ENCODE measurements at regions not wholly inside any gene's neighbourhood (a gene's known extent, or its start where the extent isn't known, plus 50 kb on each side); places are given as distances from the start of the nearest gene placed in this dataset.
"Not testable (repeated sequence)": the region's sequence is repeated elsewhere in the genome, so short reads cannot be mapped to it uniquely, and the experiment has no call there.

DNA sequence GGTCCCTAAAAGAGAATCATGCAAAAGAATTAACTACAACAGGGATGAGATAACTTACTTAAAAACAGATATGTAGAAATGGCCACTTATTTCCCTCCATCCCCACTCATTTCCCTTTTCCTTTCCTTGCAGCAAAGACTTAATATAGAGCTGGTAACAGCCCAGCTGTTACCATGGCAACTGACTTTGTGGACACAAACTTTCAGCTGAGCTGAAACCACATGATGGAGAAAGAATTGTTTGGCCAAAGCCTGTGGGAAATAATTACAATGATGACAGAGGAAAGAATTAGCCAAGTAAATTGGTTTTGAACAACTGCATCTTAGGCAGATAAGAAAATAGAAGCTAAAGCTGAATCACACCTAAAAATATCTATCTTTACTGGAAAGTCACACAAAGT, 364.9 kb downstream of the GALC start:
- H3K36me3 Mint-ChIP-seq: no peaks in the 10 kb centered on the region
- ATAC-seq (ENCODE audit: low read depth) (no peak), DNase-seq (no peak)
- H3K4me3 Mint-ChIP-seq: no peak overlapping the region
- no peaks in the 10 kb centered on the region for H3K9me3 Mint-ChIP-seq
- H3K4me1 Mint-ChIP-seq: no peaks in the 10 kb centered on the region
- H3K27me3 Mint-ChIP-seq: no peaks in the 10 kb centered on the region
- POLR2A ChIA-PET: interaction anchor here (0.6 kb wide), 1 partner anchor 154 kb away, joined by 3 read pairs; no protein-coding TSS in a partner anchor
- H3K27ac Mint-ChIP-seq: no peak overlapping the region

DNA sequence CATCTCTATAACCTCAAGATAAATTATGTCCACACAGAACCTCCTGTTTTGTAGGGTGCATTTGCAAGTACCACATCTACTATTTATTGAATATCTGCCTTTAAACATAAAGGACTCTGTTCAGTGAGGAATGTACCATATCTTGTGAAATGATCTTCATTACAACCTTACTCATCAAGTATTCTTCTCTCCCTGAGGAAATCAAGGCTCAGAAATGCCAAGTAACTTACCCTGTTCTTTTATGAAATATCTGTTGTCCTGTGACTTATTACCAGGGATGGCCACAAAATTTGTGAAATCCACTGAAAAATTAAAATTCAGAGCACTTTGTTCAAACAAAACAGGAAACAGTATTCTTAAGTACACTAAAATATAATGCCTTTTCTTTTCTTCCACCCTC, 366.7 kb downstream of the GALC start:
- DNase-seq (no peak), ATAC-seq (ENCODE audit: low read depth) (no peak)
- no peak overlapping the region for H3K4me3 Mint-ChIP-seq
- H3K27me3 Mint-ChIP-seq: no peaks in the 10 kb centered on the region
- H3K36me3 Mint-ChIP-seq: no peaks in the 10 kb centered on the region
- H3K4me1 Mint-ChIP-seq: no peaks in the 10 kb centered on the region
- H3K27ac Mint-ChIP-seq: no peak overlapping the region
- peaks cover 6% of the 10 kb centered on the region for H3K9me3 Mint-ChIP-seq
- POLR2A ChIA-PET: no interaction called here

DNA sequence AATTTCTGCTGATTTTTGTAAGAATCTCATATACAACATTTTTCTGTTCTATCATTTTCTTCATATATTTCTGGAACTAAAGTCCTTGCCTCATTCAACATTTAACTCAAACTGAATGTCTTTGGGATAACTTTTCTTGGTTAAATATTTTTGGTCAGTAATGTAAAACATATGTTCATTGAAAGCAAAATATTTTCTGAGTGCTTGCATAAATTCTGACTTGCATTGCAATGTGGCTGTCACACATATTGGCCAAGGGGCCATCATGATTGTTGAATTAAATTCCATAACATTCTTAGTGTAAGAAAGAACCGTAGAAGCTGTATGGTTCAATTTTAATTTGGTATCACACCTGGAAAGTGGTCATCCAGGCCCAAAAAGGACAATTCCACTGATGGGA, 369.4 kb downstream of the GALC start:
- no peak overlapping the region for H3K27ac Mint-ChIP-seq
- H3K4me1 Mint-ChIP-seq: no peaks in the 10 kb centered on the region
- no peaks in the 10 kb centered on the region for H3K27me3 Mint-ChIP-seq
- no peaks in the 10 kb centered on the region for H3K36me3 Mint-ChIP-seq
- POLR2A ChIA-PET: no interaction called here
- ATAC-seq (ENCODE audit: low read depth) (no peak), DNase-seq (no peak)
- peaks cover 9% of the 10 kb centered on the region for H3K9me3 Mint-ChIP-seq
- H3K4me3 Mint-ChIP-seq: no peak overlapping the region

DNA sequence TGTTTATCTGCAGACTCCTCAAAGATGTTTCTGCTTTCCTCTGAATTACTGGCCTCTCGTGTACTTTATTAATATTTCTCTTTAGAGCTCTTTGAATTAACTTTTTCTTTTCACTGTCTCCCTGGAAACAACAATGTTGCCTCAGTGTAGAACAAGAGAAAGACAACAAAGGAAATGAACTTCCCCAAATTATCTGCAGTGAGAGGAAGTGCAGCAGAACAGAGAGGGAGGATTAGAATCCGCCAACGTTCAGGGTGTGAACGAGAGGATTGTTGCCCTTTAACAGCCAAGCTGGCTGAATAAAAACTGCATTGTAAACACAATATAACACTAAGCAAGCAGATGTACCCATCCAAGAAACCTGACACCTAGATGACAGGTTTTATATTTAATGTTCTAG, 375.9 kb downstream of the GALC start:
- no peaks in the 10 kb centered on the region for H3K27me3 Mint-ChIP-seq
- POLR2A ChIA-PET: no interaction called here
- no peaks in the 10 kb centered on the region for H3K36me3 Mint-ChIP-seq
- DNase-seq: no peak
- no peak overlapping the region for H3K27ac Mint-ChIP-seq
- H3K9me3 Mint-ChIP-seq: peaks cover 5% of the 10 kb centered on the region
- H3K4me1 Mint-ChIP-seq: peaks cover 1% of the 10 kb centered on the region
- no peak overlapping the region for H3K4me3 Mint-ChIP-seq
- no peak for ATAC-seq (ENCODE audit: low read depth)

DNA sequence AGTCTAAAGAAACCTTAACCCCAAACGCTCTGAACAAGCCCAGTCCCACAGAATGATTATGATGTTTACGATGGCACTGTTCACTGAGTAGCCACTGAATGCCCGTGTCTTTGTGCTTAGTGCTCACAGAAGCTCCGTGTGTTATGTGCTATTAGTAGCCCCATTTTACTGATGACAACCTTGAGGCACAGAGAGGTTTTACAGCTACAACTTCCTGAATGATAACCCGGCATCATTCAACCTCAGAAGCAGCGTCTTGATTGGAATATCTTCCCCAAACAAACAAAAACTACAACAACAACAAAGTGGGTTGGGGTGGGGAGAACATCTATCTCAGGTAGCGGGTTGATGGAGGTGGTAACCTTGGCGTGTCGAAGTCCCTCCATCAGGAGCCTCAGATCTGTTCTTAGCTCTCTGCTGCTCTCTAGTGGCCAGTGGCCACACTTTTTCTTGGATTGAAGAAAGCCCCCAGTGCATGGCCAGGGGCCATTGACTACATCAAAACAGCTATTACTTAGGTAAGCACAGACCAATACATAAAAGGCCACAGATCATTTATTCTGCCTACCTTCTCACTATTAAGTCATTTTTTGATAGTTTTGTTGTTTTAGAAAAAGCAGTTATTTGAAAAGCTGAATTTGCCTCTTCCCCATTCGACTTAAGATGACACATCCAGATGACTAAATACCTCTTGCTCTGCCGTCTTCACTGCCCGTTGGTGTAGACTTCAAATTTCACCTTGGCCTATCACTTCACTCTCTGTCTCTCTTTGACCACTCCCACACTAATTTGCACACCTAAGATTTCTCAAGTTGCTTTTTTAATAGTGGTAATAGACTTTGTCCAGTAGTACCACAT, 376.9 kb downstream of the GALC start:
- no peak for ATAC-seq (ENCODE audit: low read depth)

DNA sequence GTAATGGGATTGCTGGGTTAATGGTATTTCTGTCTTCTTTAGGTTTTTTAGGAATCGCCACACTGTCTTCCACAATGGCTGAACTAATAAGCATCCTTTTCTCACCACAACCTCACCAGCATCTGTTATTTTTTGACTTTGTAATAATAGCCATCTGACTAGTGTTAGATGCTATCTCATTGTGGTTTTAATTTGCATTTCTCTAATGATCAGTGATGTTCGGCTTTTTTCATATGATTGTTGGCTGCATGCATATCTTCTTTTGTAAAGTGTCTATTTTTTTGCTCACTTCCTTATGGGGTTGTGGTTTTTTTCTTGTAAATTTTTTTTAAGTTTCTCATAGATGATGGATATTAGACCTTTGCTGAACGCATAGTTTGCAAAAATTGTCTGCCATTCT, 377.9 kb downstream of the GALC start:
- no peaks in the 10 kb centered on the region for H3K36me3 Mint-ChIP-seq
- no peaks in the 10 kb centered on the region for H3K27me3 Mint-ChIP-seq
- no peak for ATAC-seq (ENCODE audit: low read depth)
- DNase-seq: no peak
- POLR2A ChIA-PET: no interaction called here
- peaks cover 1% of the 10 kb centered on the region for H3K4me1 Mint-ChIP-seq
- no peaks in the 10 kb centered on the region for H3K9me3 Mint-ChIP-seq
- no peak overlapping the region for H3K27ac Mint-ChIP-seq
- no peak overlapping the region for H3K4me3 Mint-ChIP-seq

More for the DNA sequence above, 376.9 kb downstream of the GALC start:
- POLR2A ChIA-PET: no interaction called here
- Mint-ChIP-seq H3K4me3 (no peak overlapping the region), H3K27ac (no peak overlapping the region), H3K27me3 (no peaks in the 10 kb centered on the region), H3K4me1 (peaks cover 1% of the 10 kb centered on the region), H3K36me3 (no peaks in the 10 kb centered on the region), H3K9me3 (peaks cover 3% of the 10 kb centered on the region)
- DNase-seq: peak; percentile 26

DNA sequence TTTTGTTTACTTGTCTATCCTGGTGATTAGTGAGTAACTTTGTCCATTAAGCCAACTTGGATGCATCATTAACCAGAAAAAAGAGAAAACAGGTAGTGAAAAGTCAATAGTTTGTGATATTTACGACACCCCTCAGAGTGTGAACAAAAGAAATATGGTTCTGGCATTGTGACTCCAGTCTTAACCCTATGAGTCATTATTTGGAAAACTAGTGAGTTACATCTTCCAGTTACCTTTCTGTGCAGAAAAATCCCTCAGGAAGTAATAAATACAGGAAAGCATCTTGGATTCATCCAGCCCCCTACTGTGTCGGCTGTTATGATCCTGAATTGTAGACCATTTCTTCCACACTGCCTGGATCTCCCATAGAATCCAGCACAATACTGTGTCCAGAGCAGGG, 379.1 kb downstream of the GALC start:
- no peak for DNase-seq
- Mint-ChIP-seq H3K27ac (no peak overlapping the region), H3K4me3 (no peak overlapping the region), H3K9me3 (no peaks in the 10 kb centered on the region), H3K36me3 (no peaks in the 10 kb centered on the region), H3K27me3 (no peaks in the 10 kb centered on the region), H3K4me1 (peaks cover 1% of the 10 kb centered on the region)
- POLR2A ChIA-PET: no interaction called here
- no peak for ATAC-seq (ENCODE audit: low read depth)

DNA sequence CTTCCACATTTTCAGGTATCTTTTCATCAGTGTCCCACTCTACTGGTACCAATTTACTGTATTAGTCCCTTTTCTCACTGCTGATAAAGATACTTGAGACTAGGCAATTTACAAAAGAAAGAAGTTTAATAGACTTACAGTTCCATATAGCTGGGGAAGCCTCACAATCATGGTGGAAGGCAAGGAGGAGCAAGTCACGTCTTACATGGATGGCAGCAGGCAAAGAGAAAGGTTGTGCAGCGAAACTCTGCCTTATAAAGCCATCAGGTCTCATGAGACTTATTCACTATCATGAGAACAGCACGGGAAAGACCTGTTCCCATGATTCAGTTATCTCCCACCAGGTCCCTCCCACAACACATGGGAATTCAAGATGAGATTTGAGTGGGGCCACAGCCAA, 385.9 kb downstream of the GALC start:
- DNase-seq; H3K36me3 Mint-ChIP-seq; H3K27ac Mint-ChIP-seq; H3K4me3 Mint-ChIP-seq; ATAC-seq (ENCODE audit: low read depth); POLR2A ChIA-PET; H3K27me3 Mint-ChIP-seq; H3K4me1 Mint-ChIP-seq: not testable (repeated sequence)
- peaks cover 16% of the 10 kb centered on the region for H3K9me3 Mint-ChIP-seq

DNA sequence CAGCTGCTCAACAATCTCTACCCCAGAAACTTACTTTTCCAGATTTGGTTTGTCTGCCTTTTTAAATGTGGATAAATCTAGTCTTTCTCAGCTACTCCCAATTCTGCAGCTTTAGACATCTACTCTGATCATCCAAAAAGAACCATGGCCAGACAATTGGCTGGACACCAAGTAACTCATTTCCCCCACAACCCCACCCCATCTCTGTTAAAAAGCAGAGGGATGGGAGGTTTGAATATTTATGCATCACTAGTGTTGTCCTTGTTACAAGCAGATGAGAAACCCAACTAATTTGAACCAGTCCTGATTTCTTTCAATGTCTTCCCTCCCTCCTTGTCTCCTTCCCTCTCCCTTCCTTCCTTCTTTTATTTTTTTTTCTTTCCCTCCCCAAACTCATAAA, 391.9 kb downstream of the GALC start:
- POLR2A ChIA-PET: no interaction called here
- no peak for ATAC-seq (ENCODE audit: low read depth)

DNA sequence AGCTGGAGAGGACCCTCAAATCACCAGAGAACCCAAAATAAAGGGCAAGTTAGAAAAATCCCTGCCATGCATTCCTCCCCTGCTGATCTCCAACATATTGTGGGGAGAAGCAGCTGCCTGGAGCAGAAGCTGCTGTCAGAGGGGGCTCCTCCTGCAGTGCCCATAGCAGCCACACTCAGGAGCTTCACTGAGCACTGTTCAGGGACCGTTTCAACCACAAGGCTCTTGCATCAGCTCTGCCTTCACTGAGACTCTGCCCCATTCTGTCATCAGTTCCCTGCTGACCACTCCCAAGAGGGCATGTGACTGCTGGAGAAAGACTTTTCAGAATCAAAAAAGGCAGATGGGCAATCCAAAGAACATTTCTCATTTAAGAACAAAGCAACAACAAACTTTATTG, 392.7 kb downstream of the GALC start:
- Mint-ChIP-seq H3K9me3 (peaks cover 1% of the 10 kb centered on the region), H3K27me3 (no peaks in the 10 kb centered on the region), H3K27ac (no peak overlapping the region), H3K4me1 (no peaks in the 10 kb centered on the region), H3K4me3 (no peak overlapping the region), H3K36me3 (no peaks in the 10 kb centered on the region)
- ATAC-seq (ENCODE audit: low read depth): no peak
- DNase-seq: no peak
- POLR2A ChIA-PET: no interaction called here

More for the DNA sequence above, 391.9 kb downstream of the GALC start:
- H3K27me3 Mint-ChIP-seq: no peaks in the 10 kb centered on the region
- no peak overlapping the region for H3K27ac Mint-ChIP-seq
- DNase-seq: no peak
- H3K4me3 Mint-ChIP-seq: no peak overlapping the region
- H3K36me3 Mint-ChIP-seq: no peaks in the 10 kb centered on the region
- peaks cover 8% of the 10 kb centered on the region for H3K9me3 Mint-ChIP-seq
- no peaks in the 10 kb centered on the region for H3K4me1 Mint-ChIP-seq

DNA sequence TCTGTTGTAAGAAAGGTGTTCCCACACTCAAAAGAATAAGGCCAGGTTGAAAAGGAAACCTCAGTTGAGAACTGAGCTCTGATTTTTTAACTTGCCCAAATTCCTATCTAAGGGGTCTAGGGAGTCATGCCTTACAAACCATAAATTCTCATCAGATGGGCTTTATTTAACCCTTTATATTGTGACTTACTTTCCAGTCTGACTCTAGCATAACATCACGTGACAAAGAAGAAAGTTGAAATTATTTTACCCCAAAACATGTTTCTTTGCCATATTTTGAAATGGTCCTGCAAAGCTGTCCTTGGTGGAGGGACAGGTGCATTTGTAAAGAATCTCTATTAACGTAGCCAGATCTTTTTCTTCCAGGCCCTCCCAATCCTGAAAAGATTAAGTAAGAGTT, 411.7 kb downstream of the GALC start:
- H3K36me3 Mint-ChIP-seq: no peaks in the 10 kb centered on the region
- POLR2A ChIA-PET: no interaction called here
- no peak overlapping the region for H3K27ac Mint-ChIP-seq
- no peaks in the 10 kb centered on the region for H3K4me1 Mint-ChIP-seq
- no peaks in the 10 kb centered on the region for H3K27me3 Mint-ChIP-seq
- no peak for ATAC-seq (ENCODE audit: low read depth)
- H3K9me3 Mint-ChIP-seq: no peaks in the 10 kb centered on the region
- no peak overlapping the region for H3K4me3 Mint-ChIP-seq
- no peak for DNase-seq

DNA sequence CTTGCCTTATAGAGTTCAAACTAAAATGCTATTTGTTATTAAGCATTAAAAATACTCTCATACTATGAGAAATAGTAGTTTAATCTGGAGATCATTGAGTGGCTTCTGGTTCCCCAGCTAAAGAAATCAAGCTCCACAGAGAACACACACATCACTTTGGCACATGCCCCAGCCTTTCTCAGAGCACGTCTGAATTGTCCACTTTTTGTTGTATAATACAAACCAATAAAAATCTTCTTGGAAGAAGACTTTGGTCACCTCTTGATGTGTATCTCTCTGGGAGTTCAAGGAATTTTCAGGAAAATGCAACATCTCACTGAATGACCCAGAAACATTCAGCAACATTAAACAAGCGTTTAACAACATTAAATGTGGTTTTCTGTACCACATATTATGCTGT, 413.9 kb downstream of the GALC start:
- Mint-ChIP-seq H3K9me3 (no peaks in the 10 kb centered on the region), H3K27me3 (no peaks in the 10 kb centered on the region), H3K4me1 (no peaks in the 10 kb centered on the region), H3K4me3 (no peak overlapping the region), H3K36me3 (no peaks in the 10 kb centered on the region), H3K27ac (no peak overlapping the region)
- DNase-seq (no peak), ATAC-seq (ENCODE audit: low read depth) (no peak)
- POLR2A ChIA-PET: no interaction called here

DNA sequence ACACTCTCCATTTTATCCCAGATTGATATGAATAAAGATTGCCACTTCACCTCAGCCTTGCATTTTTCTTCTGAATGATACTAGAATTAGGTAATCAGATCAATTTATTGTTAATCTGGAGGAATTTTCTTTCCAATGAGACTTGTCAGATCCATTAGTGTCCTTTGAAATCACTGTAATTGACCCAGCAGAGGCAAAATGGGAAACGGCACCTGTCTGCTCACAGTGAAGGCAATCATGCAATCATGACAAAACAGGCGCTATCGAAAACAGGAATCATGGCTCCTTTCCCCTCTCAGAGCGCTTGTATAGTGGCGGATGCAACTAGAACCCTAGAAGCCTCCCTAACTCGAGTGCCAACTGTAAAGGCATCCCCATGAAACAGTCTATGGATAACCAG, 417.6 kb downstream of the GALC start:
- DNase-seq (no peak), ATAC-seq (ENCODE audit: low read depth) (no peak)
- Mint-ChIP-seq H3K27ac (no peak overlapping the region), H3K9me3 (no peaks in the 10 kb centered on the region), H3K27me3 (no peaks in the 10 kb centered on the region), H3K4me3 (no peak overlapping the region), H3K36me3 (no peaks in the 10 kb centered on the region), H3K4me1 (no peaks in the 10 kb centered on the region)
- POLR2A ChIA-PET: no interaction called here

DNA sequence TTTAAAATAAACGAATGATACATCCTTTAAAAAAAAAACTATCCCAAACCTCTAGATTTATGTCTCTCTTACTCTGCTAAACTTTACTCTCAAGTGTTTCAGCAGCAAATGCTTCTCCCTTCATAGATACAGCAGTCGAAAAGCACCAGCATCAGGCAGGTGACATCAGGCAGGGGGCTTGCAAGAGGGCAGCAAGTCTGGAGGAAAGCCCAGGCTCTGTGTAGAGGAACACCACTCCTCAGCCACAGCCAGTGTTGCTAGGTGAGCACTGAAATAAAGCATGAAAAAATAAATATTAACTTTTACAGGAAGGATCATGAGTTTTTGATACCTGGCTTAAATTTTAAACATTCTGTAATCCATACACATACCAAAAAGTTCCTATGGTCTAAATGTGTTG, 419.4 kb downstream of the GALC start:
- POLR2A ChIA-PET: no interaction called here
- DNase-seq: no peak
- H3K36me3 Mint-ChIP-seq: no peaks in the 10 kb centered on the region

More for the DNA sequence above, 419.4 kb downstream of the GALC start:
- Mint-ChIP-seq H3K4me1 (no peaks in the 10 kb centered on the region), H3K4me3 (no peak overlapping the region), H3K27me3 (no peaks in the 10 kb centered on the region), H3K9me3 (no peaks in the 10 kb centered on the region), H3K27ac (no peak overlapping the region)
- no peak for ATAC-seq (ENCODE audit: low read depth)
